ENCODE measurements at regions not wholly inside any gene's neighbourhood (a gene's known extent, or its start where the extent isn't known, plus 50 kb on each side); places are given as distances from the start of the nearest gene placed in this dataset.

DNA sequence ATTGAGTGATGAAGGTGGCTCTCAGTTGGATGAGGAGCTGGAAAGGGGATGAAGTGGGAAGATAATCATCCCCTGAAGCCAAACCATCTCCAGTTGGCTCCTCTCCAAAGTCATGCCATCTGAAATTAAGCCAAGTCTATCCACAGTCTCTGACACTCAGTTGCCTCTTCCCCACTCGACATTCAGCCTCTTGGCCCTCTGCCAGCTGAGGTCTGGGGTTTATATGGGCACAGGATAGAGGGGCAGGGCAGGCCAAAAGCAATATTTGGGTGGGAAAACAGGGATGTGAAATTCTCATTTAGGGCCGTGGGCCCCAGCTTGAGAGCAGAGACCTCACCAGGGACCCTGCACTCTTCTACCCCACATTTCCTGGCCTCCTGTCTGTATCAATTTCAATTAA, 85.9 kb downstream of the SLITRK1 start:
- DNase-seq (ENCODE audit: low spot score), result no peak
- Histone ChIP-seq H3K9me3 (no peaks in the 10 kb centered on the region), H3K36me3 (no peaks in the 10 kb centered on the region), H3K27ac (no peak overlapping the region), H3K4me3 (no peak overlapping the region), H3K4me1 (replicated peaks) (no peaks in the 10 kb centered on the region), H3K27me3 (replicated peaks; ENCODE audit: insufficient read depth) (no peaks in the 10 kb centered on the region)
- intact Hi-C loops (cut with DNase I), result no loop called here
- 47% methylated on average over 2 of the region's 2 CpGs for WGBS
- TF ChIP-seq POLR2A (IDR thresholded peaks at IDR 0.05), result no peak
- no peak for TF ChIP-seq POLR2AphosphoS5 (IDR thresholded peaks at IDR 0.05)

DNA sequence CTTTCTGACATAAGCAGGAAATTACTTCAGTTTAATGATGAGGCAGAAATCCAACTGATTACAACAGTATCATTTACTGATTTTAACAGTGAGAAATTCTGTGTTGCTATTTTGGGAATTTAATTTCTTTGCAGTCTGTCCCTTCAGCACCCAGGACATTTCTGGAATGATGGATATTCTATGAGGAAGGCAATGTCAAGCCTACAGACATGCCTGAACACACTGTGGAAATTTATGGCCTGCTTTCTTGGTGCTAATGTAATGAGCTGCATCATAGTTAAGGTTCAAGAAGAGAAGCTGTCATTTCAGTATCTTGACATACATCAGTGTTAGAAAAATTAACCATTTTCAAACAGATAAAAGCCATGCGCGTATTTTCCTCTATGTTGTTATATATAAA, 87.7 kb downstream of the SLITRK1 start:
- Histone ChIP-seq H3K9me3 (no peaks in the 10 kb centered on the region), H3K27me3 (replicated peaks; ENCODE audit: insufficient read depth) (no peaks in the 10 kb centered on the region), H3K36me3 (no peaks in the 10 kb centered on the region), H3K27ac (no peak overlapping the region), H3K4me3 (no peak overlapping the region), H3K4me1 (replicated peaks) (no peaks in the 10 kb centered on the region)
- TF ChIP-seq, protein P1, sequence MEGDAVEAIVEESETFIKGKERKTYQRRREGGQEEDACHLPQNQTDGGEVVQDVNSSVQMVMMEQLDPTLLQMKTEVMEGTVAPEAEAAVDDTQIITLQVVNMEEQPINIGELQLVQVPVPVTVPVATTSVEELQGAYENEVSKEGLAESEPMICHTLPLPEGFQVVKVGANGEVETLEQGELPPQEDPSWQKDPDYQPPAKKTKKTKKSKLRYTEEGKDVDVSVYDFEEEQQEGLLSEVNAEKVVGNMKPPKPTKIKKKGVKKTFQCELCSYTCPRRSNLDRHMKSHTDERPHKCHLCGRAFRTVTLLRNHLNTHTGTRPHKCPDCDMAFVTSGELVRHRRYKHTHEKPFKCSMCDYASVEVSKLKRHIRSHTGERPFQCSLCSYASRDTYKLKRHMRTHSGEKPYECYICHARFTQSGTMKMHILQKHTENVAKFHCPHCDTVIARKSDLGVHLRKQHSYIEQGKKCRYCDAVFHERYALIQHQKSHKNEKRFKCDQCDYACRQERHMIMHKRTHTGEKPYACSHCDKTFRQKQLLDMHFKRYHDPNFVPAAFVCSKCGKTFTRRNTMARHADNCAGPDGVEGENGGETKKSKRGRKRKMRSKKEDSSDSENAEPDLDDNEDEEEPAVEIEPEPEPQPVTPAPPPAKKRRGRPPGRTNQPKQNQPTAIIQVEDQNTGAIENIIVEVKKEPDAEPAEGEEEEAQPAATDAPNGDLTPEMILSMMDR (IDR thresholded peaks at IDR 0.05), result no peak
- TF ChIP-seq POLR2A (IDR thresholded peaks at IDR 0.05) (no peak), POLR2AphosphoS5 (IDR thresholded peaks at IDR 0.05) (no peak)
- WGBS, result 85% methylated on average over 2 of the region's 2 CpGs
- intact Hi-C loops (cut with DNase I), result no loop called here
- no peak for DNase-seq (ENCODE audit: low spot score)

DNA sequence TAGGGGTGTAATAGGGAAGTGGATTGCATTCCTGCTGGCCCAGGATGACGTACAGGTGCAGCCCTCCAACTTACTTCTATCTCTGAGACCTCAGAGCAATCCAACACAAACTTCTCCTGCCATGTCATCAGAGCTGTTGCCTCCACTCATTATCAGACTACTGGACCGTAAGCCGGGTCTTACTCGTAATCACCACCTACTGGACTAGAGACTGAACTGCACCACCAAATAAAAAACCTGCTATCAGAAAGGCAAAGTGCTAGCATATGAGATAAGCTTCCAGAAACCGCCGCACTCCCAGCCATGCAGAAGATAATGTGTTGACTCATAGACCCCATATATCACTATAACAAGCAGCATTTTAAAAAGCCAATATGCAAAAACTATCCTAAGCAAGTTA, 102.0 kb downstream of the SLITRK1 start:
- Histone ChIP-seq H3K4me1 (replicated peaks) (no peaks in the 10 kb centered on the region), H3K27me3 (replicated peaks; ENCODE audit: insufficient read depth) (no peaks in the 10 kb centered on the region), H3K4me3 (no peak overlapping the region), H3K36me3 (no peaks in the 10 kb centered on the region), H3K9me3 (no peaks in the 10 kb centered on the region), H3K27ac (no peak overlapping the region)
- DNase-seq (ENCODE audit: low spot score), result no peak
- TF ChIP-seq, protein P1 (IDR thresholded peaks at IDR 0.05), result peak in 2 of 4 experiments; percentile 26 to 31
- TF ChIP-seq POLR2A (IDR thresholded peaks at IDR 0.05), result no peak
- intact Hi-C loops (cut with DNase I), result no loop called here
- WGBS, result 69% methylated on average over 6 of the region's 6 CpGs

- H3K27me3 ChIP-seq (replicated peaks; ENCODE audit: insufficient read depth), result no peaks in the 10 kb centered on the region
- no peak overlapping the region for H3K4me3 ChIP-seq
- TF ChIP-seq POLR2A (IDR thresholded peaks at IDR 0.05) (no peak), POLR2AphosphoS5 (IDR thresholded peaks at IDR 0.05) (no peak)
- TF ChIP-seq, protein P1 (IDR thresholded peaks at IDR 0.05), result no peak
- 73% methylated on average over 2 of the region's 2 CpGs for WGBS
- H3K27ac ChIP-seq, result no peak overlapping the region
- intact Hi-C loops (cut with DNase I), result no loop called here
- no peak for DNase-seq (ENCODE audit: low spot score)
- no peaks in the 10 kb centered on the region for H3K4me1 ChIP-seq (replicated peaks)
- no peaks in the 10 kb centered on the region for H3K36me3 ChIP-seq
- no peaks in the 10 kb centered on the region for H3K9me3 ChIP-seq
These were observed 108.3 kb downstream of the SLITRK1 start for GRCh38 chr13:83773961-83774360.

DNA sequence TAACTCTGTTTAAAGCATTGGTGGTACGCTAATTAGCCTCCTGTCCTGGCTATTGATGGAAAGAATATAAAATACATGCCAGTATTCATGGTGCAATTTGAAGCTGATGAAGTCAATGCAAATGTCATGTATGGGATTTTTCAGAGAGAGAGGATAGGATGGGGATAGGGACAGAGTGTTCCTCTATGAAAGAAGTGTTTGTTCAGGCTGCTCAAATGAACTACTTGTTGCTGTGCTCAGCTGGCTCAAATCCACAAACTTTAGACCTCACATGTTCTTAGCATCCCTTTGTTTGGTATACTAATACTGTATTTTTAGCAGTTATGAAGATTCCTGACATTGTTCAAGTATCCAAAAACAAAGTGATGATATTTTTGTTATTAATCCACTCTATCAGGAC, 116.5 kb downstream of the SLITRK1 start:
- no peak for DNase-seq (ENCODE audit: low spot score)
- H3K36me3 ChIP-seq, result no peaks in the 10 kb centered on the region
- H3K4me1 ChIP-seq (replicated peaks), result no peaks in the 10 kb centered on the region
- H3K27ac ChIP-seq, result no peak overlapping the region
- peak; percentile 25 for TF ChIP-seq POLR2AphosphoS5 (IDR thresholded peaks at IDR 0.05)
- TF ChIP-seq POLR2A (IDR thresholded peaks at IDR 0.05), result no peak
- TF ChIP-seq, protein P1 (IDR thresholded peaks at IDR 0.05), result no peak
- H3K27me3 ChIP-seq (replicated peaks; ENCODE audit: insufficient read depth), result no peaks in the 10 kb centered on the region
- no peaks in the 10 kb centered on the region for H3K9me3 ChIP-seq
- WGBS, result 60% methylated on average over 1 of the region's 1 CpG
- H3K4me3 ChIP-seq, result no peak overlapping the region
- intact Hi-C loops (cut with DNase I), result no loop called here
